Eye (tissue), 1 donor: ENCODE measurements at regions not wholly inside any gene's neighbourhood (a gene's known extent, or its start where the extent isn't known, plus 50 kb on each side); places are given as distances from the start of the nearest gene placed in this dataset.
"Not testable (repeated sequence)": the region's sequence is repeated elsewhere in the genome, so short reads cannot be mapped to it uniquely, and the experiment has no call there.

Experiments used
- DNase-seq: peaks from one replicate; pipeline ENCODE4 v3.0.0-alpha.2; 2015

- DNase-seq, result no peak
These were observed 102.8 kb upstream of the SGK1 start for GRCh38 chr6:134420614-134421181.

- no peak for DNase-seq
These were observed 101.8 kb upstream of the SGK1 start for GRCh38 chr6:134419716-134420115.

- DNase-seq, result no peak
These were observed 98.7 kb upstream of the SGK1 start for GRCh38 chr6:134416418-134417154.

GRCh38 chr6:134415656-134416055 is 97.7 kb upstream of the SGK1 start:
- no peak for DNase-seq

- no peak for DNase-seq
These were observed 97.3 kb upstream of the SGK1 start for GRCh38 chr6:134415194-134415593.

- no peak for DNase-seq
These were observed 96.9 kb upstream of the SGK1 start for GRCh38 chr6:134414793-134415192.

GRCh38 chr6:134413241-134413643 is 95.3 kb upstream of the SGK1 start:
- no peak for DNase-seq

GRCh38 chr6:134410541-134410940 is 92.6 kb upstream of the SGK1 start:
- no peak for DNase-seq

GRCh38 chr6:134407791-134408190 is 89.9 kb upstream of the SGK1 start:
- DNase-seq, result no peak

GRCh38 chr6:134406311-134406710 is 88.4 kb upstream of the SGK1 start:
- DNase-seq, result no peak

- no peak for DNase-seq
These were observed 87.6 kb upstream of the SGK1 start for GRCh38 chr6:134405386-134406087.

GRCh38 chr6:134403312-134403711 is 85.4 kb upstream of the SGK1 start:
- DNase-seq, result not testable (repeated sequence)

- no peak for DNase-seq
These were observed 84.6 kb upstream of the SGK1 start for GRCh38 chr6:134402372-134402984.

- no peak for DNase-seq
These were observed 83.0 kb upstream of the SGK1 start for GRCh38 chr6:134400941-134401340.

GRCh38 chr6:134398453-134398852 is 80.5 kb upstream of the SGK1 start:
- no peak for DNase-seq

GRCh38 chr6:134397676-134398075 is 79.8 kb upstream of the SGK1 start:
- no peak for DNase-seq

GRCh38 chr6:134394905-134395304 is 77.0 kb upstream of the SGK1 start:
- DNase-seq, result no peak

GRCh38 chr6:134394208-134394607 is 76.3 kb upstream of the SGK1 start:
- DNase-seq, result no peak

- DNase-seq, result no peak
These were observed 73.3 kb upstream of the SGK1 start for GRCh38 chr6:134391205-134391604.

GRCh38 chr6:134389658-134390057 is 71.7 kb upstream of the SGK1 start:
- DNase-seq, result no peak

- no peak for DNase-seq
These were observed 71.2 kb upstream of the SGK1 start for GRCh38 chr6:134389129-134389528.

- DNase-seq, result not testable (repeated sequence)
These were observed 68.6 kb upstream of the SGK1 start for GRCh38 chr6:134386482-134386881.

GRCh38 chr6:134381959-134382358 is 64.0 kb upstream of the SGK1 start:
- DNase-seq, result no peak

GRCh38 chr6:134379599-134379998 is 61.7 kb upstream of the SGK1 start:
- no peak for DNase-seq
